K562 (cell line): ENCODE measurements at regions not wholly inside any gene's neighbourhood (a gene's known extent, or its start where the extent isn't known, plus 50 kb on each side); places are given as distances from the start of the nearest gene placed in this dataset.

Source experiments
- ATAC-seq: fragments of 200-7000 bp; cut with Tn5 transposase; 3 replicates; pipeline ENCODE4 v1.9.1; 2020; ENCODE audit warnings: moderate library complexity
- BruUV-seq: library from RNA; stranded (reverse); fragments of 400-500 nt; replicated peaks from 2 replicates; lab custom pipeline; 2021; lab: Mats Ljungman, UMichigan
- CTCF ChIA-PET: fragments of 300-600 bp; formaldehyde crosslinking; extraction: SDS; loops from one replicate; lab custom pipeline; 2021; ENCODE audit warnings: low intra/inter-chr PET ratio; lab: Yijun Ruan, JAX
- POLR2A ChIA-PET: fragments of 300-600, 350-650 bp; sonication (Branson Sonifier 250); formaldehyde crosslinking; extraction: SDS; loops from one replicate; lab custom pipeline; 2021; ENCODE audit warnings: antibody characterized with exemption, inconsistent platforms; lab: Yijun Ruan, JAX
- DNase-seq, 4 experiments: peaks; one replicate each; pipeline versions ENCODE4 v3.0.0 to v3.0.0-alpha.2; 2011 to 2018; ENCODE audit warnings: low spot score in 3 of 4, mixed read lengths in 3 of 4; ENCODE audit errors: extremely low read depth in 1 of 4
- FAIRE-seq: peaks from 2 replicates; lab custom pipeline; 2011; peaks lifted over from hg19 to GRCh38; lab: Jason Lieb, UNC
- H2AFZ ChIP-seq: 2 replicates; pipeline ENCODE4 v1.6.0; 2011; ENCODE audit warnings: low read depth, low read length, control low read depth, inconsistent platforms
- H3K27ac ChIP-seq: fragments of 200-600 bp; 3 replicates; pipeline ENCODE4 v1.8.0; 2011; ENCODE audit warnings: low read depth, mild to moderate bottlenecking, control low read depth, inconsistent platforms, low read length, moderate library complexity, mixed read lengths; ENCODE audit errors: extremely low read depth
- H3K27me3 ChIP-seq, 2 experiments: fragments of 300-600 bp in 1 of 2; 2 replicates in 1 of 2; 3 replicates in 1 of 2; pipeline versions ENCODE4 v1.6.0 to v1.8.0; 2011; ENCODE audit warnings: inconsistent platforms in 2 of 2, low read length in 2 of 2, mild to moderate bottlenecking in 1 of 2, mixed read lengths in 1 of 2, moderate library complexity in 1 of 2; ENCODE audit not compliant: control insufficient read depth in 2 of 2, insufficient read depth in 2 of 2
- H3K36me3 ChIP-seq: fragments of 300-600 bp; 3 replicates; pipeline ENCODE4 v1.8.0; 2011; ENCODE audit warnings: mild to moderate bottlenecking, low read length, inconsistent platforms; ENCODE audit not compliant: control insufficient read depth, insufficient read depth
- H3K4me1 ChIP-seq, 2 experiments: fragments of 200-600 bp in 1 of 2; replicated peaks in 1 of 2; 2 replicates in 1 of 2; 3 replicates in 1 of 2; pipeline versions ENCODE4 v1.5.1 to v1.8.0; 2011; ENCODE audit warnings: inconsistent platforms in 2 of 2, low read length in 2 of 2, mild to moderate bottlenecking in 1 of 2, mixed read lengths in 1 of 2, moderate library complexity in 1 of 2; ENCODE audit not compliant: control insufficient read depth in 2 of 2, insufficient read depth in 2 of 2
- H3K4me2 ChIP-seq: 2 replicates; pipeline ENCODE4 v1.6.1; 2011; ENCODE audit warnings: low read length, control low read depth, inconsistent platforms, mixed read lengths; ENCODE audit not compliant: insufficient read depth
- H3K4me3 ChIP-seq: fragments of 200-600 bp; sonication (generic), shearing (Covaris generic); 2 replicates; pipeline ENCODE4 v1.5.1; 2016; ENCODE audit warnings: control low read depth, inconsistent platforms
- H3K79me2 ChIP-seq: fragments of 200-600 bp; 3 replicates; pipeline ENCODE4 v1.8.0; 2011; ENCODE audit warnings: low read length, inconsistent platforms; ENCODE audit not compliant: control insufficient read depth, insufficient read depth
- H3K9ac ChIP-seq, 2 experiments: 2 replicates each; pipeline versions ENCODE4 v1.6.0 to v1.6.1; 2011; ENCODE audit warnings: low read depth in 2 of 2, low read length in 2 of 2, control low read depth in 1 of 2, inconsistent platforms in 1 of 2, mild to moderate bottlenecking in 1 of 2, mixed read lengths in 1 of 2; ENCODE audit not compliant: insufficient read depth in 1 of 2
- H3K9me1 ChIP-seq: one replicate; pipeline ENCODE4 v1.6.0; 2011; ENCODE audit warnings: inconsistent platforms, mild to moderate bottlenecking, low read length, moderate library complexity; ENCODE audit not compliant: control insufficient read depth, insufficient read depth
- H3K9me3 ChIP-seq: replicated peaks from 2 replicates; pipeline ENCODE4 v1.5.1; 2011; ENCODE audit warnings: low read depth, low read length, inconsistent platforms; ENCODE audit not compliant: control insufficient read depth, insufficient read depth
- H4K20me1 ChIP-seq: replicated peaks from 2 replicates; pipeline ENCODE4 v1.6.1; 2011; ENCODE audit warnings: low read length, inconsistent platforms, mixed read lengths; ENCODE audit not compliant: control insufficient read depth, insufficient read depth
- ARID2 ChIP-seq: fragments of 450-650 bp; IDR thresholded peaks from 2 replicates; pipeline ENCODE4 v1.6.1; 2017; ENCODE audit warnings: antibody characterized with exemption, mild to moderate bottlenecking
- NFATC3 ChIP-seq: fragments of 450-650 bp; IDR thresholded peaks from 2 replicates; pipeline ENCODE4 v1.6.1; 2017; ENCODE audit warnings: mild to moderate bottlenecking
- NUFIP1 ChIP-seq: fragments of 450-650 bp; IDR thresholded peaks from 2 replicates; pipeline ENCODE4 v1.6.1; 2018; ENCODE audit not compliant: partially characterized antibody
- PHF21A ChIP-seq: fragments of 450-650 bp; IDR thresholded peaks from 2 replicates; pipeline ENCODE4 v1.6.1; 2017; ENCODE audit warnings: low read depth, borderline replicate concordance
- RNF2 ChIP-seq: sonication (generic); IDR thresholded peaks from 2 replicates; pipeline ENCODE4 v1.6.1; 2016
- WGBS: fragments of 100-300 bp; shearing (Covaris generic); methylation state at CpG from one replicate; pipeline ENCODE4 v1.1.6; 2016; ENCODE audit warnings: low coverage, mixed read lengths; ENCODE audit not compliant: insufficient coverage; ENCODE audit errors: missing lambda C conversion rate; 5-methylcytosine and 5-hydroxymethylcytosine counted together
- in situ Hi-C: fragments of 300-500 bp; cut with MboI; formaldehyde crosslinking; loops from 4 replicates; pipeline ENCODE4 v1.15.0; 2018; ENCODE audit warnings: inconsistent platforms, mixed read lengths
- intact Hi-C: fragments of 100-400 bp; cut with micrococcal nuclease; formaldehyde crosslinking; loops from 2 replicates; pipeline ENCODE4 v1.14.2; 2022
- TF ChIP-seq, protein P1 (sequence below): fragments of 150-350 bp; IDR thresholded peaks from 2 replicates; pipeline ENCODE4 v1.6.1; 2014; ENCODE audit warnings: low read depth, mild to moderate bottlenecking, low read length, borderline replicate concordance
- TF ChIP-seq, protein P2 (sequence below): fragments of 250-450 bp; sonication (Bioruptor Pico); IDR thresholded peaks from 2 replicates; pipeline ENCODE4 v1.8.0; 2021; ENCODE audit warnings: borderline replicate concordance, mild to moderate bottlenecking, moderate library complexity; ENCODE audit not compliant: poor library complexity, severe bottlenecking

DNA sequence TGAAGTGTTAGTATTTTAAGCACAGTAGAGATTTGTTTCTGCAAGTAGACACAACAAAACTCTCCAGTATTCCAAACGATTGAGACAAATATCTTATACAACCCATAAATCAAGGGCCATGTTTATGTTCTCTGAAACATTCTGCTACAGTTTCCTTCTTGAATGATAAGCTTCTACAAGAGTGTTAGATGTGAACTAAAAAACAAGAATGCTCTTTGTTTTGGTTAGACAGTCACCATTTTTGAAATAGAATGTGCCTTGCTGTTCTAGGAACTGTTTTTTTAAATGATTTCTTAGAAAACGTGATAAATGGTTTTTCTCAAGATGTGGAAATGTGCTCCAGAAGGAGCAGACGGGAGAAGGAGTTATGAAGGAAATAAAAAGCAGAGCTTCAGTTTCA lies 1656.3 kb upstream of the FLRT2 start:
- Histone ChIP-seq H4K20me1 (no peaks in the 10 kb centered on the region), H3K9me1 (no peaks in the 10 kb centered on the region), H3K4me3 (no peak overlapping the region), H3K79me2 (no peaks in the 10 kb centered on the region), H3K9me3 (no peaks in the 10 kb centered on the region), H3K4me1 (no peaks in the 10 kb centered on the region)
- in situ Hi-C loops = no loop called here
- no peak for FAIRE-seq
- CTCF ChIA-PET = no interaction called here
- TF ChIP-seq, protein P1, sequence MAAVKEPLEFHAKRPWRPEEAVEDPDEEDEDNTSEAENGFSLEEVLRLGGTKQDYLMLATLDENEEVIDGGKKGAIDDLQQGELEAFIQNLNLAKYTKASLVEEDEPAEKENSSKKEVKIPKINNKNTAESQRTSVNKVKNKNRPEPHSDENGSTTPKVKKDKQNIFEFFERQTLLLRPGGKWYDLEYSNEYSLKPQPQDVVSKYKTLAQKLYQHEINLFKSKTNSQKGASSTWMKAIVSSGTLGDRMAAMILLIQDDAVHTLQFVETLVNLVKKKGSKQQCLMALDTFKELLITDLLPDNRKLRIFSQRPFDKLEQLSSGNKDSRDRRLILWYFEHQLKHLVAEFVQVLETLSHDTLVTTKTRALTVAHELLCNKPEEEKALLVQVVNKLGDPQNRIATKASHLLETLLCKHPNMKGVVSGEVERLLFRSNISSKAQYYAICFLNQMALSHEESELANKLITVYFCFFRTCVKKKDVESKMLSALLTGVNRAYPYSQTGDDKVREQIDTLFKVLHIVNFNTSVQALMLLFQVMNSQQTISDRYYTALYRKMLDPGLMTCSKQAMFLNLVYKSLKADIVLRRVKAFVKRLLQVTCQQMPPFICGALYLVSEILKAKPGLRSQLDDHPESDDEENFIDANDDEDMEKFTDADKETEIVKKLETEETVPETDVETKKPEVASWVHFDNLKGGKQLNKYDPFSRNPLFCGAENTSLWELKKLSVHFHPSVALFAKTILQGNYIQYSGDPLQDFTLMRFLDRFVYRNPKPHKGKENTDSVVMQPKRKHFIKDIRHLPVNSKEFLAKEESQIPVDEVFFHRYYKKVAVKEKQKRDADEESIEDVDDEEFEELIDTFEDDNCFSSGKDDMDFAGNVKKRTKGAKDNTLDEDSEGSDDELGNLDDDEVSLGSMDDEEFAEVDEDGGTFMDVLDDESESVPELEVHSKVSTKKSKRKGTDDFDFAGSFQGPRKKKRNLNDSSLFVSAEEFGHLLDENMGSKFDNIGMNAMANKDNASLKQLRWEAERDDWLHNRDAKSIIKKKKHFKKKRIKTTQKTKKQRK = no peak
- TF ChIP-seq ARID2 (no peak), NUFIP1 (no peak), RNF2 (no peak), NFATC3 (no peak), PHF21A (no peak)
- TF ChIP-seq, protein P2, sequence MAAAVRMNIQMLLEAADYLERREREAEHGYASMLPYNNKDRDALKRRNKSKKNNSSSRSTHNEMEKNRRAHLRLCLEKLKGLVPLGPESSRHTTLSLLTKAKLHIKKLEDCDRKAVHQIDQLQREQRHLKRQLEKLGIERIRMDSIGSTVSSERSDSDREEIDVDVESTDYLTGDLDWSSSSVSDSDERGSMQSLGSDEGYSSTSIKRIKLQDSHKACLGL (CRISPR knock-in tag) = no peak
- TF ChIP-seq, all 486 proteins: peak for 0
- intact Hi-C loops = no loop called here
- ATAC-seq (no peak), DNase-seq (no peak)
- H3K36me3 ChIP-seq = no peaks in the 10 kb centered on the region
- no peaks in the 10 kb centered on the region for H3K27me3 ChIP-seq
- H3K27ac ChIP-seq = no peak overlapping the region
- POLR2A ChIA-PET = no interaction called here
- H2AFZ ChIP-seq = no peak overlapping the region
- 6% methylated on average over 2 of the region's 3 CpGs for WGBS
- no peak overlapping the region for H3K4me2 ChIP-seq
- H3K9ac ChIP-seq = no peak overlapping the region
- no TSS peak for BruUV-seq
